Limb (tissue), 2 donors: ENCODE measurements at regions not wholly inside any gene's neighbourhood (a gene's known extent, or its start where the extent isn't known, plus 50 kb on each side); places are given as distances from the start of the nearest gene placed in this dataset.
A peak's percentile ranks its signal among the peaks of the same experiment; 100 is the strongest.

Source experiments
- DNase-seq, 2 donors: peaks; one replicate each; pipeline ENCODE4 v3.0.0-alpha.2; 2016; ENCODE audit errors: extremely low spot score in 2 of 2

DNA sequence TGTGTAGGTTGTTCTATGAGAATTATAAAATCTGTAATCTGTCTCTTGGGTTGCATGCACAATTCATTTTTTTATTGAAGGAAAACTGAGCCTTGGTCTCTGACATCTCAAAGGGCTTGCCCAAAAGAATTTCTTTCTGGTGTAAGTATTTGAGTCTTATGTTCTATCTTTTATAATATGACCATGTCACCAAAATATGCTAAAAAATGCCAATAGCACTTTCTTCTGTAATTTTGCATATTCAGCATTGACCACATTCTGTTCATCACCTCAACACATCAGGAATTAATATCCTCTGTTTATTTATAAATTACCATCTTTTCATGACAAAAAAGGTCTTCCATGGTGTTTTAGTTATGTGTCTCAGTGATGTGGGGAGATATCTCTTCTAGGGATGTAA, 268.7 kb upstream of the TCF4 start:
- DNase-seq: no peak

DNA sequence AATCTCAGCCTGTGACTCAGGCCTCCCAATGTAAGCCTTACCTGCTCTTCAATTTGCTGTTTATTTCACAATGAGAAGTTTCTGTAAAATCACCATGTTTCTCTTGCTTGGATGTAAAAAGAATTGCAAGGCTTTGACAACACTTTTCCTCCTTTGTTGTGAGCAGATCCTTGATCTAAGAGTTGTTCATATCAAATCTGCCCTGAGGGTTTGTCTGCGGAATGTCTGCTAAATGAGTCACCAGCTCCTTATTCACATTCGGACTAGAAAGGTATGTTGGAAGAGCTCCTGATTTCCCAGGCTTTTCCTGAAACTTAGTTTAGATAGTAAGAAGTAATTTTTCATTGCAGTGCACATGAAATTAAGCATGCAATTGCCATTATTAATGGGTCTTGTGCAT, 268.2 kb upstream of the TCF4 start:
- DNase-seq: no peak

DNA sequence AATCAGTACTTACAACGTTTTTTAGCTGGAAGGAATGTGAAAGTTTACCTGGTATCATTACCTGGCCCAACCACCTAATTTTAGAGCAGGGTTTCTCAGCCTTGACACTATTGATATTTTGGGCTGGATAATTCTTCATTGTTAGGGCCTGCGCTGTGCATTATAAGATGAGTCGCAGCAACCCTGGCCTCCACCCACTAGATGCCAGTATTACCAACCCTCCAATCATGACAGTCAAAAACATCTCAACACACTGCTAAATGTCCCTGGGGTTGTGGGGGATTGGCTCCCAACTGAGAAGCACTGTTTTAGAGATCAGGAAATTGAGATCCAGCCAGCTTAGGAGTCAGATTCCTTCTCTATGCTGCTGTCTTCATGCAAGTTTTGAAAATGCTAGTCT, 265.3 kb upstream of the TCF4 start:
- DNase-seq: no peak

DNA sequence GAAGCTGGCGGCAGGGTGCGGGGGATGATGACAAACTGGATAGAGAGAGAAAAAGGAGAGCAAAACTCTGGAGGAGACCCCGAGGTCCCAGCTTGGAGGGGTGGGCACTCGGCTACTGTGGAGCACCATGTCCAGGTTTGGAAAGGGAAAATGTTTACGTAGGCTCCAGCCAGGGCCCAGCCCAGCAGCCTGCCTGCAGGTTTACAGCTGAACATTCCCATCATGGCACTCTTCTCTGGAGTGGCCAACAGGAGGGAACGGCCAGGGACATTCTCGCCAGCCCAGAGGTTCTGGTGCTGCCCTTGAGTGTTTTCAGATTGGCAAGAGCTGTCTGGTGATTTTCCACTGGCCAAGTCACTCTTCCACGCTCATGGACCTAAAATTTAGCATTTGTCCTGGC, 262.9 kb upstream of the TCF4 start:
- DNase-seq: no peak

DNA sequence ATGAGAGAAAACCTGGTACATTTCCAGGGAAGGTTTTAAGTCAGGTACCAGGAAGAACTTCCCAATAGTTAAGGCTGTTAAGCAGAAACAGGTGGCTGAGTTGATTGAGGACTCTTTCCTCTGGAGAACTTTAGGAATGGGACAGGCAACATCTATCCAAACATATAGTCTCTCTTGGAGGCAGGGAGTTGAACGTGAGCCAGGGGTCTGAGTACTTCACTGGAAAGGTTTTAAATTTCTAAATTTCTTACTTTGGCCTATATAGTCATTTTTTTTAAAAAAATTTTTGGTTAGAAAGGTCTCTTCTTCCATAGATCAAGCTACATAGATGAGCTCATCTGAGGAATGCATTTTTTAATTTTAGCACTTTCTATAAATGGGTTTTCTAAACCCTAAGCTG, 261.4 kb upstream of the TCF4 start:
- no peak for DNase-seq

DNA sequence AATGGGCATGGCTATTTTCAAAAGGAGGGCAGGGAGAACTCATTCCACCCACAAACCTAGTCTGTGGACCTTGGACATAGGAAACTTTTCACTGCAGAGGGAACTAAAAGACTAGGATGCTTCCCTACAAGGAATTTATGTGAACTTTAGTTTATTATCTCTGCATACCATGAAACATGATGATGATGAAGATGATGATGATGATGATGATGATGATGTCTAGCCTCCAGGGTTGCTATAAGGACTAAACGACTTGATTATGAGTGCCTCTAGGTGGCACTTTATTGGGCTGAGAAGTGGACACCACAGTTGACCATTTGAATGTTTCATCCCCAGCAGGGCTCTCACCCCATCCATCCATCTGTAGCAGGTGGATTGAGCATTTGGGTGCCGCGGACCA, 260.0 kb upstream of the TCF4 start:
- DNase-seq: no peak

DNA sequence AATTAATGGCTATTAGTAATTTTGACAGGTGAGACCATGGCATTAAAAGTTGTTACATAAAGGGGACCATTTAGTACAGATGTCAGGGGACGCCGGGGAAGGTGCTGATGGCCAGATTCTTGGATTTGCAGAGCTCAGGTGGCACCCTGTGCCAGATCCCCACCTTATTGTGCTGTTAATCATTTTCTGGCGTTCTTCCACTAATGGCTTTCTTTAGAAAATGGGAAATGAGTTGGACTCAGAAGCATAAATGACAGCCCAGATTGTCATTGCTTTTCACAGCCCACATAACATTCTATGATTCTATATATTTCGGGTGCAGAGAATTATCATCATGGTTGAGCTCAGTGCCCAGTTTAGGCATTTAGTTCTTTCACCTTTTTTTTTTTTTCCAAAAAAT, 257.2 kb upstream of the TCF4 start:
- DNase-seq: no peak

DNA sequence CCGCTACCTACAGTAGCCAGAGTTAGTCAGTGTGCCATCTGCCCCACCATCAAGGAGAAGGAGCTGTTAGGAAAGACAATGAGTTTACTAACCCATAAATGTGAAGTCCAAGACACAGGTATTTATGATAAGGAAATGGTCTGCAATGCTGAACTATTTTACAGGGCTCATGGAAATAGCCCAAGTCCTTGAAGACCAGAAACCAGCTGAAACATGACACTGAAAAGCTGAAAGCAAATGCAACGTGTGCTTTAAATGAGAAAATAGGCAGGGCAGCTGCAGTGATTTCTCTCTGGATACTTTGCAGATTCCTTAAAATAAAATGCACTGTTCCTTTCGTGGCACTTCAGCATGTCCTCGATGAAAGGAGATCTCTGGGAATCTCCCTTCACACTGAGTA, 256.4 kb upstream of the TCF4 start:
- no peak for DNase-seq

DNA sequence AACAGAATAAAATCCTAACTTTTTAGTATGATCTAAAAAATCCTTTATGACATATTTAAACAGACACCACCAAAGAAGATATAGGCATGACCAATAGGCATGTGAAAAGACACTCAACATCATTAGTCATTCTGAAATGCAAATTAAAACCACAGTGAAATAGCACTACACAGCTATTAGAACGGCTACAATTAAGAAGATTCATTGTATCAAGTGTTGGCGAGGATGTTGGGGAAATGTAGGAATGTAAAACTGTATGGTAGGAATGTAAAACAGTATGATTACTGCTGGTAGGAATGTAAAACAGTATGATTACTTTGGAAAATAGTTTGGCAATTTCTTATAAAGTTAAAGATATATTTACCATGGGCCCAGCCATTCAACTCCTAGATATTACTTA, 253.3 kb upstream of the TCF4 start:
- no peak for DNase-seq

DNA sequence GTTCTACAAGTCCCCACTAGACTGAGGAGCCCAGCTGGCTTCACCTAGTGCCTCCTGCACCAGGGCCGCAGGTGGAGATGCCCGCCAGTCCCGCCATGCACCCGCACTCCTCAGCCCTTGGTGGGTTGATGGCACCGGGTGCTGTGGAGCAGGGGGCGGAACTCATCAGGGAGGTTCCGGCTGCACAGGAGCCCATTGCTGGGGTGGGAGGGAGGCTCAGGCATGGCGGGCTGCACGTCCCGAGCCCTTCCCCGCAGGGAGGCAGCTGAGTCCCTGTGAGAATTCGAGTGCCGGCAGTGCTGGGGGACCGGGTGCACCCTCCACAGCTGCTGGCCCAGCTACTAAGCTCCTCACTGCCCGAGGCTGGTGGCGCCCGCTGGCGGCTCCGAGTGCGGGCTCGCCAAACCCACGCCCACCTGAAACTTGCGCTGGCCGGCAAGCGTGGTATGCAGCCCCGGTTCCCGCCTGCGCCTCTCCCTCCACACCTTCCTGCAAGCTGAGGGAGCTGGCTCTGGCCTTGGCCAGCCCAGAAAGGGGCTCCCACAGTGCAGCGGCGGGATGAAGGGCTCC, 252.7 kb upstream of the TCF4 start:
- DNase-seq: no peak

DNA sequence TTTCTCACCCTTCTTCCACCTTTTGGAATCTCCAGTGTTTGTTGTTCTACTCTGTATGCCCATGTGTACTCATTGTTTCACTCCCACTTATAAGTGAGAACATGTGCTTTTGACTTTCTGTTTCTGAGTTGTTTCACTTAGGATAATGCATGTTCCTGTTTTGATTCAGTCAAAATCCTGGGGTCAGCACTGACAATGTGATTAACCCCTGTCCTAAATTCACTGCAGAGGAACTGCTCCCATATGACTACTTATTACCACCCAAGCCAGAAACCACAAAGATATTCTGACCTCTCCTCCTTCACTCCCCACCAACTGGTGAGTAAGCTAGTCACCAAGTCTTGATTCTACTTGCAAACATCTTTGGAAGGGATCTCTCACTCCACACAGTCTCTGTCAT, 251.4 kb upstream of the TCF4 start:
- DNase-seq: no peak

DNA sequence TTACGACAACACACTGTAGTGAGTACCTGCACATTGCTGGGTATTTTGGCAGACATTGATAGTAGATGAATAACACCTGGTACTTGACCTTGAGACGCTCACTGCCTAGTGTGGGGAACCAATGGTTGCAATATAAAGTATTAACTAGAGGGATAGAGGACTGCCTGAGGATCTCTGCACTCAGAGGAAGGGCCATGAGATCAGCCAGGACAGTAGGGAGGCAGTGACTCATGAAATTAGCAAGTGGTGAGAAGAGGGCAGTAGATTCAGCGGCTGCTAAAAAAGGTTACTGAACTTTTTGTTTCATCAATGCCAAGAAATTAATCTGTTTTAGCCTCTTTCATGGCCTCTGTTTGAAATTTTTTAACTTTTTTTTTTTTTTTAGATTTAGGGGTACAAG, 250.8 kb upstream of the TCF4 start:
- no peak for DNase-seq

DNA sequence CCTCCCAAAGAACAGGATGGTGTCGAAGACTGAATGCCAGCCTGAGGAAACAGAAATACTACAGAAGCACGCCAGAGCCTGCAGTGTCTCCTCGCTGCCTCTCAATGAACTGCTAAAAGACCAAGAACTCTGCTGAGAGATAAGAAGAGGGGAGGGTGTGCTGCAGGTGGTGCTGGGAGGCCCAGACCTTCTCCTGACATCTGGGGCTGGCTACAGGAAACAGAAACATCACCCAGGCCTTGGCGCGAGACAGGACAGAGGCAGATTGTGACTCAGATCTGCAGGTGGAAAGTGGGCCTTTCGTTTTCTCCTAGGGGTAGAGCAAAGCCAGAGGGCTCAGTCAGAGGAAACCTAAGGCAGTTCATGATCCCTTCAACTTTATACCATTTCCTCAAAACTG, 250.3 kb upstream of the TCF4 start:
- no peak for DNase-seq

DNA sequence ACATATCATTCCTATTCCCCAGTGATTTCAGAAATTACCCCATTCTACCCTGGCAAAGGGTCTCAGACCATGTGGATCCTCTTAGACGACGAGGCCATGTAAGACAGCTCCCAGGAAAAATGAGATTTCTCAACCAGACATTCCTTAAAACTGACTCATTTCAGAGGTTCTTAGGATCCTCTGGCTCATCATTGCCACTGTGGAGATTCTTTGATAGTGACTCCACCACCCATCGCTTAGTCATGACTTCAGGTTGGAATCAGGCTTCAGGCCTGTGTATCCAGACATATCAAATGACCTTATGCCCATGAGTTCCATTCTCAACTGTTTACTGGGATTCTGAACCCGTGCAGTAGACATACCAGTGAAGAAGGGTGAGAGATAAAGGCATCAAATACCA, 245.6 kb upstream of the TCF4 start:
- no peak for DNase-seq

DNA sequence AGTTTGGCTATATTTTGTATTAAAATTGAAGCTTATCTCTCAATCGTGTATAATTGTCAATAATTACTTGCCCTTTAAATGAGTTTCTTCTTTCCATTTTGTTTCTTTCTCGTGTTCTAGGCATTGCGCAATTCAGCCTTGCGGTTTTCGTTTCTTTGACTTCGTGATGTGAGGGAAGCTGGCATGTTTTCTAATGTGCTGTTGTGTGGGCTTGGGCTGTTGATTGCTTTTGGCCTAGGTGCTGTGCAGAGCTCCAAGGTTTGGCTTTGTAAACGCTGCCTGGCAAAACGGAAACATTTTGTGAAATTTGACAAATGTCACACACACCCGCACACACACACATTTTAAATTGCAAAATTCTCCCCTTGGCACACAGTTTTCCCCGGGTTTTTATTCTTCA, 242.6 kb upstream of the TCF4 start:
- DNase-seq: no peak

DNA sequence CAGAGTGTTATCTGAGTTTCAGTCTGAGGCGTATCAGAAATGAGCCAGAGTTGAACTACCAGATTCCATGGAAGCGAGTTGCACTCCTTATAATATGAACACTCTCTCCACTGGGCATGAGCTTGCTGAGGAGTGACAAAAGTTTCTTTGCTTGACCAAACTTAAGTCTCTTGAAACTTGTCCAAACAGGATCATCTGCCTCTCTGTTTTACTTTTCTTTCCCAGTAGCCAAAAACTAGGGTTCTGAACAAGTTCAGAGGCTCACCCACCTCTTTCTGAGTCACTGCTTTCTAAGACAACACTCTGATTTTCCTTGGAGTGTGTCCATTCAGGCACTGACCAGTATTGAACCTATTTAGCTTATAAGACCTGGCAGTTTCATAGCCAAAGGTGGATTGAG, 233.2 kb upstream of the TCF4 start:
- DNase-seq: no peak

DNA sequence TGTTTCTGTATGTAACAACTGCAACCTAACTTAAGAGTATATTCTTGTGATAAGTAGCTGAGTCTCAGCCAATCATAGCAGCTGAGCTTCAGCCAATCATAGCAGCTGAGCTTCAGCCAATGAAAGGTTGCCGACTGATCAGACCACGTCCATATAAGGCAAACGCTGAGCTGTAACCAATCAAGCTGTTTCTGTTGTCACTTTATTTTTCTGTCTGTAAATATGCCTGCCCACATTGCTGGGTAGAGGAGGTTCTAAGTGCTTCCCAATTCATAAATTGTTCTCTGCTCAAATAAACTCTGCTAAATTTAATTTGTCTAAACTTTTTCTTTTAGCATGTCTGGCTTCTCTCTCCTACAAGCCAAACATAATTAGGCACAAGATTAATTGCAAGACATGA, 231.5 kb upstream of the TCF4 start:
- DNase-seq: no peak

DNA sequence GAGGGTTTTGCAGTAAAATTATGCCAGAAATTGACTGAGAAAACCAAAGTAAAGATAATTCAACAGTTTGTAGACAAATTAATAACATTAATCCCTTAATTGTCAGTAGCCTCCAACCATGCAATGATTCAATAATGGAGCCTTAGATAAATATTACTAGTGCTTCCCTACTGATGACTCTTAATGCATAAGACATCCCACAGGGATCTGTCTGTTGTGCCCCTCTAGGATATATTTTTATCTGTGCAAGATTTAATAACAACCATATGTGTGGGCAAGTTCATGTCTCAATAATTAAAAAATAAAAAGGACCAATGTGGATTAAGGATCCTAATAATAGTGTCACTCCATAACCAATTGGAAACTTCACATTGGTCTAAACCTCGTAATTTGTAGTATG, 230.3 kb upstream of the TCF4 start:
- DNase-seq: no peak

DNA sequence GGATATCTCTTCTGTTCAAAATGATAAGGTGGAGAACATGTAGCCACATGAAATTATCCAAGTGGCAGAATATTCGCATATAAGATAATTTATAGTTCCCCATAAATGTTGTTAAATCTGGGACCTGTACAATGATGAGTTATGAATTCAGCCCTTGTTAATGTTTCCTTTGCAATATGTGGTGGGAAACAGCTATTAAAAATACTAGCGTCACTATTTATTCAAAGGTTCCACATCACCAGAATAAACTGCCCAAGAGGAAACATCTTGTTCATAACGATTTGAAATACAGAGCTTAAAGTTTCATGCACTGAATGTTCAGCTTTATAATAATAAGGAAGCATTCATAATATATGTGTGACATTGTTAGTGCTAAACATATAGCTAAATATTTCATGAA, 223.9 kb upstream of the TCF4 start:
- DNase-seq: no peak

DNA sequence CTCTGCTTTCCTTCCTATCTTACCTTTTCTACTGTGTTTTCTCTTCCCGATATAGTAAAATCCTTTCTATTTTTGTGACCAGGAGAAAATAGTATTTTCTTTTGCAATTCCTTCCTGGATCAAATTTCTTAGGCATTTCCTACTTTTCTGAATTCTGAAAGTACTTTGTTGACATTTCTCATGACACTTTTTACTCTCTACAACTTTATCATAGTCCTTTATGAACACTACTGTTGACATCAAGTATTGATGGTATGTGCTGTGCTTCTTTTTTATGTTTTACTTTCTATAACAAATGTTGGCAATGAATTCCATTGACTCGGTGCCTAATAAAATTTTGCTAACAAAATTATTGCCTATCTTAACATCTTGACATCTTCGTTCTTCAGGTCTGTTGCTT, 217.7 kb upstream of the TCF4 start:
- no peak for DNase-seq

DNA sequence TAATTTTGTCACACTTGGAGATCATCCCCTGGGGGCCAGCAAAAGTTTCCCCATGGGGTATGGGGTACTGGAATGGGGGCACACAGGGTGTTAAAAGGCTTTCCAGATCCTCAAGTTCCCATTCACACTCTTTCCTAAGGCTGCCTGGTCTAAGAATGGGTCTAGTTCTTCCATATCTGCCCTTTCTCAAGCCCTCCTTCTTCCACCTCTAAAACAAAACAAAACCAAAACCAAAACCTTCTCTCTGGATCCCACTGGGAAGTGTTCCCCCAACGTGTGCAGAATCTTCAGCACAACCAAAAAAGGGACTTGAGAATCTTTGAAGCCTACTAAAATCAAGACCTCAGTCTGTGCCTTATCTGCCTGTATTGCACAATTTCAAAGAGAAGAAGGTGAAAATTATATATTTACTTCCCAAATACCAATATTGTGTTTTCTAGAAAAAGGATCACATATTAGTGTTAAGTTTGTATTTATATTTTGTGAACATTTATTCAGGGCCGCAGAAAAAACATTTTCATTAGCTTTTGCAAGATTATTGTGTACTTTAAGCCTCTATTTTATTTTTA, 207.2 kb upstream of the TCF4 start:
- DNase-seq: no peak

DNA sequence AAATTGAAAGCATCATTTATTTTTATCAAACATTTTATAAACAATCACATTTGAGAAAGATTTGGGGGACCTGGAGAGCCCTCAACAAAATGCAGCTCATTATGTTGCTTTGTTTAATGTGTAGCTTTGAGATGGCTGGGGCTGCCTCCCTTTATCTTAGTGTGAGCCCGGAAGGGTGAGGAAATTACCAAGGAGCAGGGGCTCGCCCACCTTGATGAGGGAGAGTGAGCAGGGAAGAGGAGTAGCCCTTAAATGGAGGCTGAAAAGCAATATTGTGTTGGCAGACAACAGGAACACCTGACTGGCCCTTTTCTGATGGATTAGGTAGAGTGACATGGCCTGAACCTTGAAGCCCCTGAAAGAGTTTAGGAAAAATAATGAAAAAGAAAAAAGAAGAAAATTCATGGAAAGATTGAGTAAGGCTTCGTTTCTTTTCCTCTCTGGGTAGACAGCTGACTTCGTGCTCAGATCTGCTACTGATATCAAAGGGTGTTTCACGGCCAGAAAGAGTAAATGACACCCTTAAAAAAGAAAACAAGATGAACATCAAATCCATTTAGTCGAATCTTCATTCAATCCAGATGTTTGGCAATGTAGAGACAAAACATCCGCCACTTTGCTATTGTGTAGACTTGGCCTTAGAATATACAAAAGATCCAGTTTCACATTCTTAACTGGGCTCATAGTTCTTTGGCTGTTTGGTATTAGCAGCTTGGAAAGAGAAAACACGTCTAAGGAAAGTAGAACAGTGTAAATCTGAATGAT, 206.5 kb upstream of the TCF4 start:
- DNase-seq: peak in 1 of 2 donors; percentile 74

DNA sequence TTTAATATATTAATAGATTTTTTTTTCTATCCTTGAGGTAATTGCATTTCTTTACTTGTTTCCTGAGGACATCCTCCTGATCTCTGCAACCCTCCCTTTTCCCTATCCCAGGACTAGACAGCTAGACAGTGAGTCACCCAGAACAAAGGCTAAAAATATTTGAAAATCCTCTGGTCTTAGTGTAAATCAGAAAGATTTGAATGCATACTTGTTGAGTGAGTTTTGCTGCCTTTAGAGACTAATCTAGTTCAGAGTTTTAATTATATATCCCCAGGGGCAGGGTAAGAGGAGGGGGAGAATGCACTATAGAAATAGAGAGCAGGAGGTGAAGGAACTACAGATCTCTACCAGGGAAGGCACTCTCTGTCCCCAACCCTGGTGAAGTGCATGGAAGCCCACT, 202.3 kb upstream of the TCF4 start:
- DNase-seq: no peak
